Lung (tissue), 11 donors: ENCODE measurements at regions not wholly inside any gene's neighbourhood (a gene's known extent, or its start where the extent isn't known, plus 50 kb on each side); places are given as distances from the start of the nearest gene placed in this dataset.

ENCODE experiments used
- ATAC-seq: fragments of 200-7000 bp; cut with Tn5 transposase; one replicate; pipeline ENCODE4 v1.9.1; 2020; ENCODE audit warnings: moderate number of reproducible peaks; ENCODE audit not compliant: insufficient read depth, low FRiP score
- DNase-seq, 3 donors: peaks; one replicate each; pipeline ENCODE4 v3.0.0-alpha.2; 2013 to 2017
- H3K27ac ChIP-seq, 2 donors: one replicate each; pipeline ENCODE4 v1.5.1; 2013; ENCODE audit warnings: mild to moderate bottlenecking in 2 of 2, moderate library complexity in 2 of 2, control low read depth in 1 of 2, inconsistent platforms in 1 of 2, low read depth in 1 of 2, low read length in 1 of 2
- H3K27me3 ChIP-seq, 3 donors: one replicate each; pipeline ENCODE4 v1.5.1; 2013; ENCODE audit warnings: low read length in 2 of 3; ENCODE audit not compliant: control insufficient read depth in 3 of 3, insufficient read depth in 3 of 3
- H3K36me3 ChIP-seq, 4 donors: one replicate each; pipeline ENCODE4 v1.5.1; 2013; ENCODE audit warnings: low read length in 4 of 4, mild to moderate bottlenecking in 1 of 4, moderate library complexity in 1 of 4; ENCODE audit not compliant: control insufficient read depth in 4 of 4, insufficient read depth in 4 of 4
- H3K4me1 ChIP-seq, 5 donors: one replicate each; pipeline ENCODE4 v1.5.1; 2013; ENCODE audit warnings: low read length in 5 of 5, mild to moderate bottlenecking in 2 of 5, moderate library complexity in 1 of 5; ENCODE audit not compliant: control insufficient read depth in 5 of 5, insufficient read depth in 5 of 5
- H3K4me3 ChIP-seq: one replicate; pipeline ENCODE4 v1.5.1; 2013; ENCODE audit warnings: mild to moderate bottlenecking, control low read depth, moderate library complexity
- H3K9ac ChIP-seq, 2 donors: one replicate each; pipeline ENCODE4 v1.5.1; 2013; ENCODE audit warnings: low read length in 2 of 2, control low read depth in 1 of 2; ENCODE audit not compliant: insufficient read depth in 1 of 2
- H3K9me3 ChIP-seq, 4 donors: one replicate each; pipeline ENCODE4 v1.5.1; 2013; ENCODE audit warnings: low read length in 3 of 4, mild to moderate bottlenecking in 1 of 4, moderate library complexity in 1 of 4; ENCODE audit not compliant: control insufficient read depth in 4 of 4, insufficient read depth in 3 of 4
- CTCF ChIP-seq: IDR thresholded peaks from 2 replicates; pipeline ENCODE4 v1.5.1; 2012; ENCODE audit warnings: mild to moderate bottlenecking; ENCODE audit errors: control extremely low read depth, extremely low read depth
- WGBS, 2 donors: extraction: QIAGEN DNeasy Blood & Tissue Kit; methylation state at CpG; one replicate each; pipeline ENCODE4 v1.1.7; 2013; 5-methylcytosine and 5-hydroxymethylcytosine counted together
- donor health status: control.
- donor health status: control.
- donor health status: Bipolar disorder and iron deficiency.
- donor health status: healthy.
- donor health status: DM: yes; HTN: yes; CAD: no.

DNA sequence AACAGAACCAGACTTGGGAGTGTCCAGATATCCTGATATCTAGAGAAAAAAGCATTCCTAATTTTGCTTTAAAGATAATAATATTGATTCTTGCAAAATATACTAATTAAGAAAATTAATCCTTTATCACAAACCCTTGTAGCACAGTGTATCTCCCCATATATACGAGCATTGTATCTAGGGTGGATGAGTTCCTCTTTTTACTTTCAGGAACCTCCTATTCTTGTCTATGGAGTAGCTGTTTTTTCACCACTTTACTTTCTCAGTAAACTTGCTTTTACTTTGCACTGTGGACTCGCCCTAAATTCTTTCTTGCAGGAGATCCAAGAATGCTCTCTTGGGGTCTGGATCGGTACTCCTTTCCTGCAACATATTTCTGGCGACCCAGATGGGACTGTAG, 103.9 kb downstream of the GLUD2 start:
- Histone ChIP-seq H3K4me3 (no peak overlapping the region), H3K4me1 (no peaks in the 10 kb centered on the region), H3K27me3 (peaks cover 0 to 2% (median 0%) of the 10 kb centered on the region in 3 donors), H3K9me3 (peaks cover 0 to 4% (median 0%) of the 10 kb centered on the region in 4 donors), H3K27ac (no peak overlapping the region), H3K9ac (no peak overlapping the region), H3K36me3 (no peaks in the 10 kb centered on the region)
- TF ChIP-seq CTCF = no peak
- ATAC-seq (no peak), DNase-seq (no peak)
- 65 to 77% methylated on average over 4 of the region's 4 CpGs for WGBS, 2 donors

- Histone ChIP-seq H3K27me3 (no peaks in the 10 kb centered on the region), H3K36me3 (no peaks in the 10 kb centered on the region), H3K4me1 (no peaks in the 10 kb centered on the region), H3K4me3 (no peak overlapping the region), H3K27ac (no peak overlapping the region), H3K9ac (no peak overlapping the region), H3K9me3 (peaks cover 0 to 4% (median 0%) of the 10 kb centered on the region in 4 donors)
- no peak for TF ChIP-seq CTCF
- 78 to 90% methylated on average over 13 of the region's 13 CpGs for WGBS, 2 donors
- DNase-seq (no peak), ATAC-seq (no peak)
Measured at GRCh38 chrX:121154858-121155404, 107.5 kb downstream of the GLUD2 start.

- Histone ChIP-seq H3K9me3 (no peaks in the 10 kb centered on the region), H3K27ac (no peak overlapping the region), H3K4me1 (no peaks in the 10 kb centered on the region), H3K9ac (no peak overlapping the region), H3K36me3 (no peaks in the 10 kb centered on the region), H3K4me3 (no peak overlapping the region), H3K27me3 (no peaks in the 10 kb centered on the region)
- WGBS, 2 donors = 32 to 49% methylated on average over 4 of the region's 4 CpGs
- no peak for DNase-seq
- no peak for TF ChIP-seq CTCF
- no peak for ATAC-seq
Measured at GRCh38 chrX:121160987-121161386, 113.6 kb downstream of the GLUD2 start.

GRCh38 chrX:121161501-121161933, 114.1 kb downstream of the GLUD2 start:
- no peak overlapping the region for H3K27ac ChIP-seq
- WGBS, 2 donors = 30 to 39% methylated on average over 4 of the region's 4 CpGs
- ATAC-seq = no peak
- no peaks in the 10 kb centered on the region for H3K9me3 ChIP-seq
- no peaks in the 10 kb centered on the region for H3K27me3 ChIP-seq
- no peaks in the 10 kb centered on the region for H3K36me3 ChIP-seq
- H3K4me3 ChIP-seq = no peak overlapping the region
- no peak overlapping the region for H3K9ac ChIP-seq
- H3K4me1 ChIP-seq = no peaks in the 10 kb centered on the region
- TF ChIP-seq CTCF = no peak
- no peak for DNase-seq
